OCI-M1 (cell line): ENCODE measurements at regions not wholly inside any gene's neighbourhood (a gene's known extent, or its start where the extent isn't known, plus 50 kb on each side); places are given as distances from the start of the nearest gene placed in this dataset.

Source experiments
- DNase-seq: peaks from one replicate; lab custom pipeline; 2025; lab: John Stamatoyannopoulos, UW

GRCh38 chr18:77984833-77985232 lies 735.2 kb downstream of the GALR1 start:
- no peak for DNase-seq

GRCh38 chr18:77985526-77986281 lies 736.1 kb downstream of the GALR1 start:
- no peak for DNase-seq

- no peak for DNase-seq
Measured at GRCh38 chr18:77990131-77990530, 740.5 kb downstream of the GALR1 start.

- DNase-seq: no peak
Measured at GRCh38 chr18:77990901-77991300, 741.3 kb downstream of the GALR1 start.

GRCh38 chr18:77992057-77992456 lies 742.4 kb downstream of the GALR1 start:
- no peak for DNase-seq

- DNase-seq: no peak
Measured at GRCh38 chr18:77993188-77993981, 743.7 kb downstream of the GALR1 start.

- no peak for DNase-seq
Measured at GRCh38 chr18:77995593-77995992, 745.9 kb downstream of the GALR1 start.

- DNase-seq: no peak
Measured at GRCh38 chr18:77996737-77997136, 747.1 kb downstream of the GALR1 start.

- no peak for DNase-seq
Measured at GRCh38 chr18:78001811-78002210, 752.2 kb downstream of the GALR1 start.

- DNase-seq: no peak
Measured at GRCh38 chr18:78006006-78006773, 756.5 kb downstream of the GALR1 start.

- DNase-seq: no peak
Measured at GRCh38 chr18:78006774-78007260, 757.2 kb downstream of the GALR1 start.

- DNase-seq: no peak
Measured at GRCh38 chr18:78010363-78010762, 760.7 kb downstream of the GALR1 start.

GRCh38 chr18:78017869-78018268 lies 768.2 kb downstream of the GALR1 start:
- no peak for DNase-seq

- DNase-seq: no peak
Measured at GRCh38 chr18:78021196-78021595, 771.5 kb downstream of the GALR1 start.

- DNase-seq: no peak
Measured at GRCh38 chr18:78031589-78031988, 781.9 kb downstream of the GALR1 start.

- DNase-seq: no peak
Measured at GRCh38 chr18:78031991-78032390, 782.3 kb downstream of the GALR1 start.

- DNase-seq: no peak
Measured at GRCh38 chr18:78032574-78032973, 782.9 kb downstream of the GALR1 start.

- DNase-seq: no peak
Measured at GRCh38 chr18:78034755-78035154, 785.1 kb downstream of the GALR1 start.

GRCh38 chr18:78041218-78041617 lies 791.6 kb downstream of the GALR1 start:
- no peak for DNase-seq

GRCh38 chr18:78046631-78047030 lies 797.0 kb downstream of the GALR1 start:
- no peak for DNase-seq

- DNase-seq: no peak
Measured at GRCh38 chr18:78049281-78049680, 799.6 kb downstream of the GALR1 start.

- no peak for DNase-seq
Measured at GRCh38 chr18:78054801-78055200, 805.2 kb downstream of the GALR1 start.
